SKM-1 (cell line): ENCODE measurements at regions not wholly inside any gene's neighbourhood (a gene's known extent, or its start where the extent isn't known, plus 50 kb on each side); places are given as distances from the start of the nearest gene placed in this dataset.

Experiments
- DNase-seq: peaks from one replicate; lab custom pipeline; 2025; ENCODE audit not compliant: unreplicated experiment; lab: John Stamatoyannopoulos, UW

GRCh38 chr18:67926929-67927864, 410.7 kb upstream of the DSEL start:
- DNase-seq, result no peak

DNA sequence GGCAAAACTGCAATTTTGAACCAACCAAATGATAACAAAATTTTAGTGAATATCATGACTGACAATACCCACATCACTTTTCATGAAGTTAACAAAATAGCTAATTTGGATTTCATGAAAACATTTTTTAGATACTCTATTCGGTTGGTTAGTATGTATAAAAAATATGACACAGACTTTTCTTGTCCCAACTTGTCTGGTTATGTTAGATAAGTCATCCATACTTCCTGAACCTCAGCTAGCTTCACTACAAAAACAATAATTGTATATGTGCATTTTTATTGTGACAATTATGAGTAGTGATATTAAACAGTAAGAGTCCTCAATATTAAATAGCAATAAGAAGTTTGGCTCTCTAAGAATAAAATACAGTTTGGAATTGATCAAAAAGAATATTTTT, 408.1 kb upstream of the DSEL start:
- no peak for DNase-seq

DNA sequence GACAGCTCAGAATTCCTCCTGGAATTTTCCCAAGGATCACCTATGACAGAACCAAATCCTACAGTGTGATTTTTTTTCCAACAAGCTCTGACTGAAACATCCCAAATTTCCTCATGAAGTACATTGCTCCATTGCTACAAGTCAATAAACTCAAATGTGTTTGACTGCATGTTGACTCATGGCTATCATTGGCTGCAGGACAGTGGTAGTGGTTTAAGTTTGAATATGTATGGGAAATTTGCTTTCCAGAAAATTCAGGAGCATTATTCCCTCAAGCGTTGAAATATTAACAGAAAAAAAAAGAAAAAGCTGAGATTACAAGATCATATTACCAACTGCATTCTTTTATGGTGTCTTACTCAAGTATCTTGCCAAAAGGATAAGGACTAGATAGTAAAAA, 402.8 kb upstream of the DSEL start:
- no peak for DNase-seq

DNA sequence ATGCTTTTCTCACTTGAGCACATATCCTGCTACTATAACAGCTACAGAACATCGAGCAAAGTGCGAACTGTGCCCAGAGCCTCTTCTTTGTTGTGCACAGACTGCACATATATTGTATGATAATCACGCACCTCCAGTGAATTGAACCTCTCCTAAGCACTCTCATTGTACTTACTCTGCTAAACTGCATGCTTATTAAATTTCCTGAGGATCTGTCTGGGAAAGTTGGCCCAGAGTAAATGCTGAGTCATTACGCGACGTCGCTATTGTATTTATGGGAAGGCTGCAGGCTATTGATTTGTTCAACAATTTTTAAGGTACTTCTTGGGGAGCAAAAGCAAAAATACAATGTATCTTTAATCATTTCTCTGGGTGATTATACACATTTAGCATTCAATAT, 399.6 kb upstream of the DSEL start:
- no peak for DNase-seq

- no peak for DNase-seq
Observed at GRCh38 chr18:67913040-67913439, 396.5 kb upstream of the DSEL start.

- DNase-seq, result no peak
Observed at GRCh38 chr18:67901573-67901972, 385.1 kb upstream of the DSEL start.

- DNase-seq, result no peak
Observed at GRCh38 chr18:67896451-67896850, 379.9 kb upstream of the DSEL start.

DNA sequence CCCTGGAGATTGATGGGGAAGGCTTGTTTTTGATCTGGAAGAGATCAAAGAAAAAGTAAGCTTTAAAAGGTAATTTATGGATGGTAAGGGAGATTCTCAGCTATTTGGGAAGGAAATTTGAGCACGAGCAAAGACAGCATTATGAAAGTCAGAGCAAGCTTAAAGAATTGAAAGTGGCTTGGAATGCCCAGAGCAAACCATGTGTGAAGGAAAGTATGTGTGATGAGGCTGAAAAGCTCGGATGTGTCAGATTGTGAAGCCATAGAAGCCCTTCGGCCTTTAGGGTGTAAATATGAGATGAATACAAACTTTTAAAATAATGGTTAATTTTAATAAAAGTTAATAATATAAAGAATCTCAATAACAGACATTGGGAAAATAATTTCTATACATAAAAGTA, 377.4 kb upstream of the DSEL start:
- no peak for DNase-seq

DNA sequence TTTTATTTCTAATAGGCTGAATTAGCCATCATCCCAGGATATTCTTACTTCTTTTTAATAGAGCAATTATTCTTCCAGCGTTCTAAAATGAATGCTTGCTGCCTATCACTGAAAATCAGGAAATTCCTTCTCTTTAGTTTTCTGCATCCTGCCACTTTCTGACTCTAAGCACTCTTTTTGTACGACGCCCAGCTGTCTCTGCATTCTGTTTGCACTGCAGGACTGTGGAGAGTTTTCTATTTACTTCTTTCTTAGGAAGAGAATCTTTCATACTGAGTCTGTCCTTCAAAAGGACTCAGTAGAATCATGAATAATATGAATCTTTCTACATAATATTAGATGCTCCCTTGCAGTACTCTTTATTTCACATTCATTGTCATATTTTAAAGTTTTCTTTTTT, 360.4 kb upstream of the DSEL start:
- DNase-seq, result no peak

DNA sequence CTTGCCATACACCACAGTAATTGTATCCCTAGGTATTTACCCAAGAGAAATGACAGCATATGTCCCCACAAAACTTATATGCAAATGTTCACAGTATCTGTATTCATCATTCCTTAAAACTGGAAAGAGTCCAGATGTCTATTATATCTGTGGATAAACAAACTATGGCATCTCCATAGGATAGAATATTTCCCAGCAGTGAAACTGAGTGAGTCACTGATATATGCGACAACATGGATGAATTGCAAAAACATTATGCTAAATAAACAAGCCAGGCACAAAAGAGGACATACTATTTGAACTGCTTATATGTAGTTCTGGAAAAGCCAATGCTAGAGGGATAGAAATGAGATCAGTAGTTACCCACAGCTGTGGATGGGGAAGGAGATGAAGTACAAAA, 359.4 kb upstream of the DSEL start:
- DNase-seq, result no peak

DNA sequence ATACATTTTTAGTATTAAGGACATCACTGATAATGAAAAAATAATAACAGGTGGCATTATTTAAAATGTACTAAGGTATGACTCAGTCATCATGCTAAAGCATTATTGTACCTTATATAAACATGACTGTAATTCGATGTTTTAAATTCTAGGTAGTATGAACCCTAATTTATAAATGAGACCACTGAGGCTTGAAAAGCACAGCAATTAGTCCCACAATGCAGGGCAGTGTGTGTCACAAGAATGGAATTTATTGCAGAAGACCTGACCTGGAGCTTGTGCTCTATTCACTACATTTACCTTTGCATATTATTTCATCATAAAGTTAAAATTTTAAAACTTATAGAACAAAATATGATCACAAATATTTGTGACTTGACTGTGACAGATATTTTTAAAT, 358.5 kb upstream of the DSEL start:
- DNase-seq, result no peak

DNA sequence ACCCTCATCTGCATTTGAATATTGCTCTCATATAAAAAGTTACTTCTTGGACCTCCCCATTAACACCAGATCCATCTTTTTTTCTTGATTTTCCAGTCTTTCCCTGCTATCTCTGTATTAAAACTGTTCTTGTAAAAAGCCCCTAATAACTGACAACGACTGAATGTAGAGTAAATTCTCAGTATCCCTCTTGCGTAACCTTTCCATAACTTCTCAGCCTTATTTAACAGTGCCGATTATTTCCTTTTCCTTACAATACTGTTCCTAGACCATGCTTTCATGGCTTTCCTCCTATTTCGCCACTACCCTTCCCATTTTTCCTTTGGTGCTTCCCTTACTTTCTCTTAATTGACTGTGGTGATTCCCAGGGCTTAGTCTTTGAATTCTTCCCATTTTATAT, 348.9 kb upstream of the DSEL start:
- DNase-seq, result no peak

GRCh38 chr18:67864677-67865340, 348.3 kb upstream of the DSEL start:
- DNase-seq, result no peak

GRCh38 chr18:67862069-67862468, 345.5 kb upstream of the DSEL start:
- no peak for DNase-seq

- DNase-seq, result no peak
Observed at GRCh38 chr18:67854340-67854739, 337.8 kb upstream of the DSEL start.

DNA sequence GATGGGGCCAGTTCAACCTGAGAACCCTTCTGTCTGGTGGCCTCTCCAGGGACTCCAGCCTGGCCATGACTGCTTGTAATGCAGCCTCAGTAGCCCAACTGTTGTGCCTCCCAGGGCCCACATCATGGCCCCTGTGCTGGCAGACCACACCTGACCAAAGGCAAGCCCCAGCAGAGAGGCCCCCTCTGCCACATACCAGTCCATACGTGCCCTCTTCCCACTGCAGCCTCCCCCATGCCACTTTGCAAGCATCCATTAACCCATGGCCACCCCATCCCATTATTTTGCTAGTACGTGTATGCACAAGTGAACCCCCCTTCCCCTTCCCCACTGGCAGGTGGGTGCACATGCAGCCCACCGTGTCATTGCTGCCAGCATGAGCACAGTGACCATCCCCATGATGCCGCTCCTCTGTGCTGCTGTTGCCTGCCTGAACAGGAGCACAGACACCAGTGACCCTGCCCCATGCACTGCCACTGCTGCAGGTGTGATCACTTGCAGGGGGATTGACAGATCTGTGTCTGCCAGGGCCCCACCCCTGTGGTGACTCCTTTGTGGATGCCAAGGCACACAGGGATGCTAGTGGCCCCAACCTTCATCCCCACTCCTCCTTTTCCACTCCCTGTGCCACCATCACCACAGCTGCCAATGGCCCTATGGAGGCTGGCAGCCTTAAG, 330.0 kb upstream of the DSEL start:
- DNase-seq, result no peak

DNA sequence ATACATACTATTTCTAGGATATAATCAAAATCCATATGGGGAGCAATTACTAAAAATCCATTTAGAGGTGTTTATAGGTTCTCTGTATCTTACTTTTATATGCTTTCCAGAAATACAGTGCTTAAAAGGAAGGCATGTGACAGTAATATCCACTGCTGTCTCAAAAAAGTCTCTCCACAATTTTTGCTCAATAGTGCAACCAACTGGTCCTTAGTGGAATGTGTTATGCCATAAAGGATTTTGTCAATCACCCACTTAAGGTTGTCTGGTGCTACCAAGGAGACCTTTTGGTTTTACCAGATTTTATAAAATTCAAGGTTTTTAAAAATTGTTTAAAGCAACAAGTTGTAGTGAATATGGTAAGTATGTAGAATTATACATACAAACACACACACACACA, 328.5 kb upstream of the DSEL start:
- DNase-seq, result no peak

DNA sequence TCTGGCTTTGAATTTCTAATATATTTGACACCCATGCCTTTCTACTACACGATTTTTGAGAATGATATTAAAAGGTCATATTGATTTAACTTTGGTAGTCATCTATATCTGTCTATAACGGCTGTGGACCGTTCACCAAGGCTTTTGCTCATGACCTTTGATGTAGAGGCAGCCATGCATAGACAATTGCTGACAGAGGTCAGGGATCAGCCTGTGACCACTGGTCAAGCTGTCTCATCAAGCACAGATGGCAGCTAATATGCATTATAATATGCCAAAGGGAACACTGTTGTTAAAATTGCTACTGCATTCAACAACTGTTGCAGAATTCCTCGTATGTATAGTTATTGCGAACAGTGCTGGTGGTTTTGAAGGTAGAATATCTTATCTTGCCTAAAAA, 323.9 kb upstream of the DSEL start:
- no peak for DNase-seq

DNA sequence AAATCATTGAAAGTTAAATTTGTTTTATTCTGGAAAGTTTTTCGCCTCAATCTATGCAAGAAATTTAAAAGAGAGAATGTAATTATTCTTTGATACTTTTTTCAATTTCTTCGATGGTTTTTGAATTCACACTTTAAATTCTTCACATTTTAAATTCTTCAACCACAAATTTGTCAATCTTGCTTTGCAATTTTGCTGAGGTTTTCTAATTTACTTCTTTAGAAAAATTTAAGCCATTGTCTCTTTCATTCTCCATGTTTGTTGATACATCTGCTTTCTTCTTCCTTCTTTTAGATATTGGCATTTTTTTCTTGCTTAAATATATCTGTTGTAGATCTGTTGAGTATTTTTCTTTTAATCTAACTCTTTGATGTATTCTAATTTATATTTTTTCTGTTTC, 301.9 kb upstream of the DSEL start:
- DNase-seq, result no peak

DNA sequence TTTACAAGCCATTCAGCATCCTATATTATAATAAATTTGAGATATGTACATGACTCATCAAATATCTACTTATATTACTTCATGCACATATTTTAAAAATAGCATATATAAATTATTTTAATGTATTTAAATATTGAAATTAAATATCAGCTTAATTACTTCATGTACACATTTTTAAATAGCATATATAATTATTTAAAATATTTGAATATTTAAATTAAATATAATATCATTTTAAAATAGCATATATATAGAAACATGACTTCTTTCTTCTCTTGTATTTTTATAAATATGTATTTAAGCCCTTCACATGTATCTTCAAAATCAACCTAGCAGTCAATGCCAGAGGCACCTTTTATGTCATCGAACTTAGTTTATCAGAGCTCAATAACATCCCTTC, 298.8 kb upstream of the DSEL start:
- DNase-seq, result no peak

GRCh38 chr18:67813380-67814028, 297.0 kb upstream of the DSEL start:
- DNase-seq, result no peak

GRCh38 chr18:67805261-67805660, 288.7 kb upstream of the DSEL start:
- no peak for DNase-seq
